ENCODE measurements at regions not wholly inside any gene's neighbourhood (a gene's known extent, or its start where the extent isn't known, plus 50 kb on each side); places are given as distances from the start of the nearest gene placed in this dataset.

DNA sequence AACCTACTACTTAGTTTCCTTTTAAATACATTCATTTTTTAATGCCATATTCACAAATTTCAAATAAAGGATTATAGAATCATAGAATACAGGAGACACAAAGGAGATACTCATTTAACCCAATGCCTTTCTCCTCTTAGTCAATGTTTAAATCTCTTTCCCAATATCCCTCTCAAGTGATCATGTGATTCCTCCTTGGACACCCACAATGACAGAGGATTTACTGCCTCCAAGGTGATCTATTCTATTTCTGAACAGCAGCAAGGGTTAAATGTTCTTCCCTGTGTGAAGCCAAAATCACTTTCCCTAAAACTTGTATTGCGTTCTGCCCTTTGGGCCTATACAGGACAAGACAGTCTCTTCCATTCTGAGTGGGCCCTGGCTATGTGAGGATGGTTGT lies 73.3 kb upstream of the PICALM start:
- no peak for TF ChIP-seq GATA2 (IDR thresholded peaks at IDR 0.05; ENCODE audit: low read depth, low read length)
- TF ChIP-seq GATA3 (IDR thresholded peaks at IDR 0.05; ENCODE audit: low read depth, low read length): no peak
